Keratinocyte (primary cell): ENCODE measurements at regions not wholly inside any gene's neighbourhood (a gene's known extent, or its start where the extent isn't known, plus 50 kb on each side); places are given as distances from the start of the nearest gene placed in this dataset.

Experiments used
- EZH2 ChIP-seq: IDR thresholded peaks from one replicate; pipeline ENCODE4 v1.6.1; 2012; ENCODE audit warnings: inconsistent platforms, mild to moderate bottlenecking, low read length, moderate library complexity
- TF ChIP-seq, protein P1 (sequence below), 3 experiments: IDR thresholded peaks in 1 of 3; conservative IDR thresholded peaks in 1 of 3; optimal IDR thresholded peaks in 1 of 3; 2 replicates in 2 of 3; 3 replicates in 1 of 3; pipeline versions ENCODE3 to v1.5.1; 2011; ENCODE audit warnings: low read length in 3 of 3, mild to moderate bottlenecking in 3 of 3, moderate library complexity in 2 of 3, control low read depth in 1 of 3, inconsistent platforms in 1 of 3; ENCODE audit not compliant: insufficient read depth in 2 of 3; ENCODE audit errors: extremely low read depth in 1 of 3

DNA sequence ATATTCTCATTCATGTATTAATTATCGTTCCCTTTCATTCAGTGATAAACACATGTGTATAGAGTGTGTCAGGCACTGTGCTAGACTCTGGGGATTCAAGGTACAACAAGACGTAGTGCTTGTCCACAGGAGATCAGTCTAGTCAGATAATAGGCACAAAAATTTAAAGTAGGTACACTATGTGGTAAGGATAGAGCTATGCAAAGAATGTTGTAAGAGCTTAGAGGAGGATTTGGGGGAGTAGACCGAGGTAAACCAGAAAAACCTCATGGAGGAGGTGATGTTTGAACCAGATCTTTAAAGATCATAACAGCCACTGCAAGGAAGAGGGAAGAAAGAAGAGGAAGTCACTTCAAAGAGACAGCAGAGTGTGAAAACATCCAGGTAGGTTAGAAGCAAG lies 256.9 kb upstream of the DDX18 start:
- TF ChIP-seq, protein P1, sequence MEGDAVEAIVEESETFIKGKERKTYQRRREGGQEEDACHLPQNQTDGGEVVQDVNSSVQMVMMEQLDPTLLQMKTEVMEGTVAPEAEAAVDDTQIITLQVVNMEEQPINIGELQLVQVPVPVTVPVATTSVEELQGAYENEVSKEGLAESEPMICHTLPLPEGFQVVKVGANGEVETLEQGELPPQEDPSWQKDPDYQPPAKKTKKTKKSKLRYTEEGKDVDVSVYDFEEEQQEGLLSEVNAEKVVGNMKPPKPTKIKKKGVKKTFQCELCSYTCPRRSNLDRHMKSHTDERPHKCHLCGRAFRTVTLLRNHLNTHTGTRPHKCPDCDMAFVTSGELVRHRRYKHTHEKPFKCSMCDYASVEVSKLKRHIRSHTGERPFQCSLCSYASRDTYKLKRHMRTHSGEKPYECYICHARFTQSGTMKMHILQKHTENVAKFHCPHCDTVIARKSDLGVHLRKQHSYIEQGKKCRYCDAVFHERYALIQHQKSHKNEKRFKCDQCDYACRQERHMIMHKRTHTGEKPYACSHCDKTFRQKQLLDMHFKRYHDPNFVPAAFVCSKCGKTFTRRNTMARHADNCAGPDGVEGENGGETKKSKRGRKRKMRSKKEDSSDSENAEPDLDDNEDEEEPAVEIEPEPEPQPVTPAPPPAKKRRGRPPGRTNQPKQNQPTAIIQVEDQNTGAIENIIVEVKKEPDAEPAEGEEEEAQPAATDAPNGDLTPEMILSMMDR (optimal IDR thresholded peaks at IDR 0.05 in 1 of 3, IDR thresholded peaks at IDR 0.05 in 1 of 3, conservative IDR thresholded peaks at IDR 0.05 in 1 of 3; ENCODE audit: extremely low read depth in 1 of 3, insufficient read depth in 2 of 3, low read length in 3 of 3), result no peak
- no peak for TF ChIP-seq EZH2
